Amygdala (tissue), 56 donors: ENCODE measurements at regions not wholly inside any gene's neighbourhood (a gene's known extent, or its start where the extent isn't known, plus 50 kb on each side); places are given as distances from the start of the nearest gene placed in this dataset.

ENCODE experiments used
- DNase-seq, 56 donors: peaks; one replicate each; lab custom pipeline; 2025; lab: John Stamatoyannopoulos, UW

GRCh38 chr4:80124246-80125211 lies 51.5 kb upstream of the ANTXR2 start:
- DNase-seq = no peak
